ENCODE measurements at regions not wholly inside any gene's neighbourhood (a gene's known extent, or its start where the extent isn't known, plus 50 kb on each side); places are given as distances from the start of the nearest gene placed in this dataset.

GRCh38 chr2:21306235-21306634 lies 182.5 kb downstream of the TDRD15 start:
- TF ChIP-seq POLR2A (IDR thresholded peaks at IDR 0.05; ENCODE audit: low read depth, low read length) (no peak), POLR2AphosphoS5 (IDR thresholded peaks at IDR 0.05; ENCODE audit: low read depth, low read length) (no peak), TAF1 (IDR thresholded peaks at IDR 0.05; ENCODE audit: low read depth, low read length) (no peak), PAX5 (IDR thresholded peaks at IDR 0.05; ENCODE audit: insufficient read depth, low read length, severe bottlenecking) (no peak)
